Trophoblast cell (in vitro differentiated cells and primary cell): ENCODE measurements at regions not wholly inside any gene's neighbourhood (a gene's known extent, or its start where the extent isn't known, plus 50 kb on each side); places are given as distances from the start of the nearest gene placed in this dataset.

ENCODE experiments used
- DNase-seq, 2 donors: peaks; one replicate each; pipeline ENCODE4 v3.0.0-alpha.2; 2016
- H2AFZ ChIP-seq: 2 replicates; pipeline ENCODE4 v1.6.1; 2013; ENCODE audit warnings: low read length, moderate library complexity, mild to moderate bottlenecking; ENCODE audit not compliant: insufficient read depth, poor library complexity
- H2AK5ac ChIP-seq: 2 replicates; pipeline ENCODE4 v1.6.1; 2013; ENCODE audit warnings: mild to moderate bottlenecking, low read length
- H2BK120ac ChIP-seq: 2 replicates; pipeline ENCODE4 v1.6.1; 2013; ENCODE audit warnings: low read length, mild to moderate bottlenecking, moderate library complexity; ENCODE audit not compliant: insufficient read depth, poor library complexity
- H2BK12ac ChIP-seq: 2 replicates; pipeline ENCODE4 v1.6.1; 2013; ENCODE audit warnings: mild to moderate bottlenecking, low read length, moderate library complexity
- H2BK5ac ChIP-seq: 2 replicates; pipeline ENCODE4 v1.6.1; 2013; ENCODE audit warnings: low read length, low read depth, moderate library complexity, mild to moderate bottlenecking; ENCODE audit not compliant: poor library complexity
- H3K14ac ChIP-seq: 2 replicates; pipeline ENCODE4 v1.6.1; 2013; ENCODE audit warnings: mild to moderate bottlenecking, low read length
- H3K18ac ChIP-seq: 2 replicates; pipeline ENCODE4 v1.6.1; 2013; ENCODE audit warnings: mild to moderate bottlenecking, low read length
- H3K23ac ChIP-seq: 2 replicates; pipeline ENCODE4 v1.6.1; 2013; ENCODE audit warnings: low read length
- H3K27ac ChIP-seq: 2 replicates; pipeline ENCODE4 v1.5.1; 2013; ENCODE audit warnings: low read depth, mild to moderate bottlenecking, inconsistent platforms, low read length, moderate library complexity
- H3K27me3 ChIP-seq: 2 replicates; pipeline ENCODE4 v1.6.1; 2013; ENCODE audit warnings: inconsistent platforms, mild to moderate bottlenecking, low read length, moderate library complexity; ENCODE audit not compliant: insufficient read depth
- H3K36me3 ChIP-seq, 2 experiments: 1 replicate in 1 of 2; 2 replicates in 1 of 2; pipeline ENCODE4 v1.6.1; 2013; ENCODE audit warnings: low read length in 2 of 2, mild to moderate bottlenecking in 2 of 2, moderate library complexity in 1 of 2; ENCODE audit not compliant: insufficient read depth in 2 of 2, control insufficient read depth in 1 of 2
- H3K4ac ChIP-seq: 2 replicates; pipeline ENCODE4 v1.6.1; 2013; ENCODE audit warnings: low read depth, mild to moderate bottlenecking, low read length, moderate library complexity
- H3K4me1 ChIP-seq, 2 experiments: 1 replicate in 1 of 2; 2 replicates in 1 of 2; pipeline ENCODE4 v1.6.1; 2013; ENCODE audit warnings: low read length in 2 of 2, mild to moderate bottlenecking in 2 of 2, moderate library complexity in 1 of 2; ENCODE audit not compliant: insufficient read depth in 2 of 2, control insufficient read depth in 1 of 2
- H3K4me2 ChIP-seq: 2 replicates; pipeline ENCODE4 v1.6.1; 2013; ENCODE audit warnings: inconsistent platforms, mild to moderate bottlenecking, low read length, moderate library complexity
- H3K4me3 ChIP-seq: 2 replicates; pipeline ENCODE4 v1.5.1; 2013; ENCODE audit warnings: mild to moderate bottlenecking, low read depth, low read length, inconsistent platforms
- H3K79me1 ChIP-seq: one replicate; pipeline ENCODE4 v1.6.1; 2013; ENCODE audit warnings: low read length
- H3K79me2 ChIP-seq: 2 replicates; pipeline ENCODE4 v1.6.1; 2013; ENCODE audit warnings: low read length, mild to moderate bottlenecking; ENCODE audit not compliant: control insufficient read depth, insufficient read depth, poor library complexity
- H3K9ac ChIP-seq: 2 replicates; pipeline ENCODE4 v1.6.1; 2013; ENCODE audit warnings: mild to moderate bottlenecking, low read length
- H3K9me3 ChIP-seq: 2 replicates; pipeline ENCODE4 v1.6.1; 2013; ENCODE audit warnings: low read depth, mild to moderate bottlenecking, control low read depth, inconsistent platforms, low read length; ENCODE audit not compliant: insufficient read depth
- H4K12ac ChIP-seq: 2 replicates; pipeline ENCODE4 v1.6.1; 2013; ENCODE audit warnings: low read depth, mild to moderate bottlenecking, low read length, moderate library complexity
- H4K8ac ChIP-seq: 2 replicates; pipeline ENCODE4 v1.6.1; 2013; ENCODE audit warnings: low read depth, mild to moderate bottlenecking, low read length, moderate library complexity
- H4K91ac ChIP-seq: one replicate; pipeline ENCODE4 v1.6.1; 2013; ENCODE audit warnings: low read depth, mild to moderate bottlenecking, low read length, moderate library complexity
- WGBS: extraction: QIAGEN DNeasy Blood & Tissue Kit; methylation state at CpG from one replicate; pipeline ENCODE4 v1.1.7; 2013; ENCODE audit warnings: missing lambda C conversion rate; ENCODE audit not compliant: insufficient read length, insufficient coverage; ENCODE audit errors: extremely low coverage; 5-methylcytosine and 5-hydroxymethylcytosine counted together

GRCh38 chr12:102735104-102735503, 181.9 kb downstream of the PAH start:
- Histone ChIP-seq H3K4ac (no peak overlapping the region), H3K14ac (no peak overlapping the region), H3K18ac (no peak overlapping the region), H4K91ac (no peak overlapping the region), H2AFZ (no peak overlapping the region), H3K4me3 (no peak overlapping the region), H3K27ac (no peak overlapping the region), H3K79me1 (no peaks in the 10 kb centered on the region), H3K27me3 (no peaks in the 10 kb centered on the region), H3K4me2 (no peak overlapping the region), H3K36me3 (no peaks in the 10 kb centered on the region), H4K8ac (no peak overlapping the region), H4K12ac (no peak overlapping the region), H3K4me1 (no peaks in the 10 kb centered on the region), H3K79me2 (no peaks in the 10 kb centered on the region), H2BK120ac (no peak overlapping the region), H2BK5ac (no peak overlapping the region), H3K9ac (no peak overlapping the region), H3K23ac (no peak overlapping the region), H2AK5ac (no peak overlapping the region), H3K9me3 (peaks cover 2% of the 10 kb centered on the region), H2BK12ac (no peak overlapping the region)
- WGBS: no CpG with 5 or more reads among the region's 3 CpGs
- DNase-seq: no peak

- H3K4me3 ChIP-seq: no peak overlapping the region
- H3K36me3 ChIP-seq: no peaks in the 10 kb centered on the region
- no peak overlapping the region for H3K9ac ChIP-seq
- H3K79me1 ChIP-seq: no peaks in the 10 kb centered on the region
- H3K4ac ChIP-seq: no peak overlapping the region
- no peak overlapping the region for H2AFZ ChIP-seq
- H3K23ac ChIP-seq: no peak overlapping the region
- H2AK5ac ChIP-seq: no peak overlapping the region
- H4K8ac ChIP-seq: no peak overlapping the region
- no peaks in the 10 kb centered on the region for H3K9me3 ChIP-seq
- H3K27ac ChIP-seq: no peak overlapping the region
- DNase-seq: no peak
- H2BK5ac ChIP-seq: no peak overlapping the region
- H3K79me2 ChIP-seq: no peaks in the 10 kb centered on the region
- H3K4me2 ChIP-seq: no peak overlapping the region
- H3K18ac ChIP-seq: no peak overlapping the region
- no CpG with 5 or more reads among the region's 8 CpGs for WGBS
- H4K91ac ChIP-seq: no peak overlapping the region
- H2BK120ac ChIP-seq: no peak overlapping the region
- no peaks in the 10 kb centered on the region for H3K27me3 ChIP-seq
- no peaks in the 10 kb centered on the region for H3K4me1 ChIP-seq
- no peak overlapping the region for H3K14ac ChIP-seq
- no peak overlapping the region for H4K12ac ChIP-seq
- no peak overlapping the region for H2BK12ac ChIP-seq
Measured at GRCh38 chr12:102730996-102731395, 186.0 kb downstream of the PAH start.

DNA sequence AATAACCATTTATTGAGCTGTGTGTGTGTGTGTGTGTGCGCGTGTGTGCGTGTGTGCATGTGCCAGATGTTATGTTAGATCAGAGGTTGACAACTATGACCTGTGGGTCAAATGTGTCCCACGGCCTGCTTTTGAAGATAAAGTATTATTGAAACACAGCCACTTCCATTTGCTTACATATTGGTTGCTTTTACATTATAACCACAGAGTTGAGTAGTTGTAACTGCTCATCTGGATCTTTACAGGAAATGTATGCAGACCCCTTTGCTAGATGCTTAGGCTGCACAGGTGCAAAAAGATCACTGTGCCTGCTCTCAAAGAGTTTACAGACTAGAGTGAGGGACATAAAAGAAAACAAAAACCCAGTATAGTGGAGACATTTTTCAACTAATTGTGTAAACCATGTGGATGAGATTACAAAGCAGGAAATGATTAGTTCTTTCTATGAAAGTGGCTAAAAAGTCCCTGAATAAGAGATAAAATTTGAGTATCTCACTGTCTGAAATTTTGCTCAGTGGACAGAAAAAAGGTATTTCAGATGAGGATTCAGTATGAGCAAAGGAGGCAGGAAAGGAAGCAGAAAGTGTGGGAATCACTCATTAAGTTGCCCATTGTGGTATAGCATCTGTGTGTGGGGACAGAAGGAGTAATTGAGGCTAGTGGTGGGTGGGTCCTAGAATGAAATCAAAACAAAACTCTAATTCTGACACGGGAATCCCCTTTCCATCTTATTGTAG, 188.4 kb downstream of the PAH start:
- Histone ChIP-seq H2AFZ (no peak overlapping the region), H3K27ac (no peak overlapping the region), H3K4ac (no peak overlapping the region), H3K14ac (no peak overlapping the region), H3K23ac (no peak overlapping the region), H3K4me3 (no peak overlapping the region), H2BK5ac (no peak overlapping the region), H3K18ac (no peak overlapping the region), H2BK12ac (no peak overlapping the region), H3K27me3 (no peaks in the 10 kb centered on the region), H3K9me3 (no peaks in the 10 kb centered on the region), H3K79me2 (no peaks in the 10 kb centered on the region), H3K4me2 (no peak overlapping the region), H3K4me1 (no peaks in the 10 kb centered on the region), H2AK5ac (no peak overlapping the region), H2BK120ac (no peak overlapping the region), H3K36me3 (no peaks in the 10 kb centered on the region), H4K91ac (no peak overlapping the region), H3K79me1 (no peaks in the 10 kb centered on the region), H4K8ac (no peak overlapping the region), H4K12ac (no peak overlapping the region), H3K9ac (no peak overlapping the region)
- WGBS: no CpG with 5 or more reads among the region's 5 CpGs
- DNase-seq: no peak

DNA sequence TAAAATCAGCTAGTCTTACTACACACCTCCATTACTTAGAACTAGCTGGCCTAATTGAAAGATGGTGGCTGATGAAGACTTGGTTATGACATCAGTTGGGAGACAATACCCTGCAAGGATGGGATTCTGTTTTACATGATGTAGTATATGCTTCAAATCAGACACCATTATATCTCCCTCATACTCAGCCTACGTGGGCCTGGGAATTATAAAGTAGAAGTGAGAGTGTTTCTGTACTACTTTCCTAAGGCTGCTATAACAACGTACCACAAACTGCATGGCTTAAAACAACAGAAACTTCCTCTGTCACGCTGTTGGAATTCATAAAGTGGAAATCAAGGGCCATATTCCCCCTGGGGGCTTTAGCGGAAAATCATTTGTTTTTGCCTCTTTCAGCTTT, 190.4 kb downstream of the PAH start:
- no peak overlapping the region for H2BK12ac ChIP-seq
- H4K12ac ChIP-seq: no peak overlapping the region
- no peak overlapping the region for H2AFZ ChIP-seq
- H3K4me3 ChIP-seq: no peak overlapping the region
- H2AK5ac ChIP-seq: no peak overlapping the region
- H2BK5ac ChIP-seq: no peak overlapping the region
- no peak overlapping the region for H4K91ac ChIP-seq
- H3K18ac ChIP-seq: no peak overlapping the region
- no peaks in the 10 kb centered on the region for H3K4me1 ChIP-seq
- no peaks in the 10 kb centered on the region for H3K79me2 ChIP-seq
- no peak overlapping the region for H3K9ac ChIP-seq
- H3K9me3 ChIP-seq: no peaks in the 10 kb centered on the region
- no peaks in the 10 kb centered on the region for H3K27me3 ChIP-seq
- H3K14ac ChIP-seq: no peak overlapping the region
- H2BK120ac ChIP-seq: no peak overlapping the region
- no peak overlapping the region for H3K27ac ChIP-seq
- H4K8ac ChIP-seq: no peak overlapping the region
- H3K23ac ChIP-seq: no peak overlapping the region
- no peak overlapping the region for H3K4me2 ChIP-seq
- H3K79me1 ChIP-seq: no peaks in the 10 kb centered on the region
- WGBS: no CpG with 5 or more reads among the region's 4 CpGs
- no peak for DNase-seq
- H3K4ac ChIP-seq: no peak overlapping the region
- no peaks in the 10 kb centered on the region for H3K36me3 ChIP-seq
